ENCODE measurements at regions not wholly inside any gene's neighbourhood (a gene's known extent, or its start where the extent isn't known, plus 50 kb on each side); places are given as distances from the start of the nearest gene placed in this dataset.

DNA sequence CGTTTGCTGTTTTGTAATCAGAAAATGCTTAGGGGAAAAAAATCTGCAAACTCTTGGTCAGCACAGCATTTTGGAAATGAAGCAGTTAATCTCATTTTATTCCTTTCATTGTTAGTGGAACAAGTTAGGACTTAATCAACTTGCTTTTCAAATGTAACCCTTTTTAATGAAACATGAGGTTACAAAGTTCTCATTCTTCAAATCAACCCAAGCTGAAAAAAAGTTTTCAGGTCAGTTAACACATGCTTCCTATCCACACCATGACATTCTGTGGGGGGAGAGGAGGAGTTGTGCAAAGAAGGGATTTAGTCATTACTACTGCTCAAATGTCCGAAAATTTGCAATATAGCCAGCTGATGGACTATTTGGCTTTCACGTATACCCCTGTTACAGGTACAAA lies 283.2 kb upstream of the LYPLAL1 start:
- TF ChIP-seq, protein P1, sequence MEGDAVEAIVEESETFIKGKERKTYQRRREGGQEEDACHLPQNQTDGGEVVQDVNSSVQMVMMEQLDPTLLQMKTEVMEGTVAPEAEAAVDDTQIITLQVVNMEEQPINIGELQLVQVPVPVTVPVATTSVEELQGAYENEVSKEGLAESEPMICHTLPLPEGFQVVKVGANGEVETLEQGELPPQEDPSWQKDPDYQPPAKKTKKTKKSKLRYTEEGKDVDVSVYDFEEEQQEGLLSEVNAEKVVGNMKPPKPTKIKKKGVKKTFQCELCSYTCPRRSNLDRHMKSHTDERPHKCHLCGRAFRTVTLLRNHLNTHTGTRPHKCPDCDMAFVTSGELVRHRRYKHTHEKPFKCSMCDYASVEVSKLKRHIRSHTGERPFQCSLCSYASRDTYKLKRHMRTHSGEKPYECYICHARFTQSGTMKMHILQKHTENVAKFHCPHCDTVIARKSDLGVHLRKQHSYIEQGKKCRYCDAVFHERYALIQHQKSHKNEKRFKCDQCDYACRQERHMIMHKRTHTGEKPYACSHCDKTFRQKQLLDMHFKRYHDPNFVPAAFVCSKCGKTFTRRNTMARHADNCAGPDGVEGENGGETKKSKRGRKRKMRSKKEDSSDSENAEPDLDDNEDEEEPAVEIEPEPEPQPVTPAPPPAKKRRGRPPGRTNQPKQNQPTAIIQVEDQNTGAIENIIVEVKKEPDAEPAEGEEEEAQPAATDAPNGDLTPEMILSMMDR (IDR thresholded peaks at IDR 0.05; ENCODE audit: extremely low read depth, missing control alignments) = no peak
- no peak for DNase-seq (ENCODE audit: low spot score)

DNA sequence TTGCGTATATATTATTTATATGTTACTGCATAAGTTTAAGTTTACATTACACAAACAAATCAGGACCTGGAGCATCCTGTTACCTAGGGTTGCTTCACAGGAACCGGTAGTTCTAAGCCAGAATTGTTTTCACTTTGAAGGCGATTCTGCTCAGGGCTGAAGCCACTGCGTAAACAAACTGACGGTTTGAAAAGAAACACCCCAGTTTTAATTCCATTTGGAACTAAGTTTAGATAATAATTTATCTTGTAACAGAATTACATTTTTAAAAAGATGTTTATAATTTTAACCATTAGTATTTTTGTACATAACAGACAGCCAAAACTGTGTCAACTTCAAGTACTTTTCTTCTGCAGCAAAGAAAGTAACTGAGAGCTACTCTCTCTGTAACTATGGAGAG lies 282.1 kb upstream of the LYPLAL1 start:
- TF ChIP-seq, protein P1 (IDR thresholded peaks at IDR 0.05; ENCODE audit: extremely low read depth, missing control alignments) = no peak
- no peak for DNase-seq (ENCODE audit: low spot score)

DNA sequence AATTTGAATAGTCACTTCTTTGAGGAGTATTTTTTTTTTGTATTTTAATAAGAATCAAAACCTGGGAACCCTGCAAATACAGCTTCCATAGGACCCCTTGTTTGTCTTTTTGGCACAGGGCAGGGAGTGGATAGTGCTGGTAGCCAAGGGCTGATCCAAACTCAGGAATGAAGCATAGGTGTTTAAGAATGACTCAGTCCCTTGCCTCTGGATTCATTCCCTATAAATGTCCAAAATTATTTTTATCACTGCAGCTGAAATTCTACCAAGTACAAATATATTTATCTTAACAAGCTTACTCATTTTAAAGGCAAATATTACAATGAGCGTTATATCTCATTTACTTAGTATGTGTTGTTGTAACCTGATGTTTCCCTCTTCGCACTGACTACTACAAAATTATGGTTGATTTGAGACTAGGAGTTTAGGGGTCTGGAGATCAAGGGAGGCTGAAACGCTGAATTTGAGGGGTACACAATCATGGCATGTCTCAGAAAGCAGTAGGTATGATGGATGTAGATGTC lies 278.6 kb upstream of the LYPLAL1 start:
- no peak for DNase-seq (ENCODE audit: low spot score)
- TF ChIP-seq, protein P1 (IDR thresholded peaks at IDR 0.05; ENCODE audit: extremely low read depth, missing control alignments) = no peak

DNA sequence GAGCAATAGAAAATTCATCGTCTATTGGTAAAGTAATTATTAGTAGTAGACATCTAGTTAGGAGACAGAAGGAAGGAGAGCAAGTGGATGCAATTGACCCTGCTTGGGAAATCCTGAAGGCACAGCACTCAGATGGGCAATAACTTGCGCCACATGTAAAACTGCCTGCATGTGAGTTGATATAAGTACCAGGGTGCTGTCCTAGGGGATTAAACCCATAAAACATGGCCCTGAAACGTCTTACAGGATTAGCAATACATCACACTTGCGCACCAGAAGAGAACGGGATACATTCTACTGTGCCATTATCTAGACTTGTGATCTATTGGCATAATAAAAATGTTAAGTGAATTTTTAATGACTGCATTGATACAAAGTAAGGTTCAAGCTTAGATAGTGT lies 277.5 kb upstream of the LYPLAL1 start:
- TF ChIP-seq, protein P1 (IDR thresholded peaks at IDR 0.05; ENCODE audit: extremely low read depth, missing control alignments) = no peak
- DNase-seq (ENCODE audit: low spot score) = no peak

DNA sequence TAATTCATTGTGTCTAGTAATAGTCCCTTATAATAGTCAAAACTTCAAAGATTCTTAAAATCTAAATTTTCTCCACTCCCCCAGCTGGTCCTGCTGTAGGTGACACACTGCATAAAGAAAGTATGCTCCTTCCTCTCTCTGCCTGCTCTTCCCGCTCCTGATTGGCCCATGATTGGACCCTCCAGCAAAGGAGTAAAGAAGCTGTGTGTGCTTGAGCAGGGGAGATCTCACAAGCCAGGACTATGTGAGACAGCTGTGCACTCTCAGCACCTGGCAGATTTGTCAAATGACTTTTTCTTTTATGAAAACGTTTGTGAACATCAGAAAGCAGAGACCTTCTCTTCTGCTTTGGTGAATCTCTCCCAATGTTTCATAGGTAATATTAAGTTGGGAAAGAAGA lies 274.8 kb upstream of the LYPLAL1 start:
- TF ChIP-seq, protein P1 (IDR thresholded peaks at IDR 0.05; ENCODE audit: extremely low read depth, missing control alignments) = no peak
- DNase-seq (ENCODE audit: low spot score) = no peak

DNA sequence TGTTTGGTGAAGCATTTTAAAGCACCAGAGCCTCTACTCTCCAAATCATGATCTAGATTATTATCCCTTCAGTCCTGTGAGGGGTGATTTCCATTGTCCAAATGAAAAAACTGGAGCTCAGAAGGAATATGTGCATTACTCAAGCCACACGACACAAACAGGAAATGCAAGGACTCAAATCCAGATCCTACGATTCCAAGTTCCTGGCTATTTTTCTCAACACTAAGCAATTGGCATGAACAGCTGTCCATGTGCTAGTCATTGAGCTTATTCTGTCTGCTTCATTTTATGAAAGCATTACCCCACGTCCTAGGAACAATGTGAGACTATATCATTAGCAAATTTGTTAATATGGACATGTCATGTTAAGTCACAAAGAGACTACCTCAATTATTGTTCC lies 273.1 kb upstream of the LYPLAL1 start:
- TF ChIP-seq, protein P1 (IDR thresholded peaks at IDR 0.05; ENCODE audit: extremely low read depth, missing control alignments) = no peak
- DNase-seq (ENCODE audit: low spot score) = no peak

DNA sequence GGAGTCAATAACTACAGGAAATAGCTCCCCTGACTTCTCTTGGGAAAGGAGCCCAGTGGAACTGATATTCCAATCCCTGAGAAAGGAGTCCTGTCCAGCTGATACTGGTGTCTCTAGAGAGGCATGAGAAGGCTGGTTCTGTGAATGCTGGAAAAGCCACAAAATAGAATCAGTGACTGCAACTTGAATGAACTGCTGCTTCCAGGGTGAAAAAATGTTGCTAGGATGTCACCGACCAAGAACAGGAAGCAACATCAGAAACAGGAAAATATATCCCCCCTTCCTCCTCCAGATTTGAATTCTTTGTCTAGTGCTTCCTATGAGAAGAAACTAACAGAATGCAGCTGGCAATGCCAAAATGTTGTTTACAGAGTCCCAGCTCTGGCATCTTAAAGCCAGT lies 269.3 kb upstream of the LYPLAL1 start:
- no peak for DNase-seq (ENCODE audit: low spot score)
- TF ChIP-seq, protein P1 (IDR thresholded peaks at IDR 0.05; ENCODE audit: extremely low read depth, missing control alignments) = no peak

Measured in GM20000 (cell line).